Chondrocyte (in vitro differentiated cells): ENCODE measurements at regions not wholly inside any gene's neighbourhood (a gene's known extent, or its start where the extent isn't known, plus 50 kb on each side); places are given as distances from the start of the nearest gene placed in this dataset.

Source experiments
- DNase-seq: peaks from one replicate; pipeline ENCODE4 v3.0.0; 2021; ENCODE audit warnings: mixed read lengths, low spot score
- H3K27ac Mint-ChIP-seq: one replicate; pipeline ENCODE4 v1.8.0; 2021; ENCODE audit warnings: mild to moderate bottlenecking, moderate library complexity, mixed read lengths; ENCODE audit not compliant: unreplicated experiment
- H3K27me3 Mint-ChIP-seq: 2 replicates; pipeline ENCODE4 v1.8.0; 2021; ENCODE audit warnings: low read depth, mixed read lengths
- H3K36me3 Mint-ChIP-seq: 2 replicates; pipeline ENCODE4 v1.8.0; 2021; ENCODE audit warnings: low read depth, mixed read lengths
- H3K4me1 Mint-ChIP-seq: 2 replicates; pipeline ENCODE4 v1.8.0; 2021; ENCODE audit warnings: low read depth, mild to moderate bottlenecking, mixed read lengths
- H3K4me3 Mint-ChIP-seq: one replicate; pipeline ENCODE4 v1.8.0; 2021; ENCODE audit warnings: mild to moderate bottlenecking, moderate library complexity, mixed read lengths; ENCODE audit not compliant: unreplicated experiment
- H3K9me3 Mint-ChIP-seq: 2 replicates; pipeline ENCODE4 v1.8.0; 2021; ENCODE audit warnings: low read depth, mixed read lengths
- TF ChIP-seq, protein P1 (sequence below): fragments of 200-600 bp; sonication (generic); IDR thresholded peaks from 2 replicates; pipeline ENCODE4 v1.5.0; 2021; ENCODE audit warnings: antibody characterized with exemption, mild to moderate bottlenecking, moderate library complexity

DNA sequence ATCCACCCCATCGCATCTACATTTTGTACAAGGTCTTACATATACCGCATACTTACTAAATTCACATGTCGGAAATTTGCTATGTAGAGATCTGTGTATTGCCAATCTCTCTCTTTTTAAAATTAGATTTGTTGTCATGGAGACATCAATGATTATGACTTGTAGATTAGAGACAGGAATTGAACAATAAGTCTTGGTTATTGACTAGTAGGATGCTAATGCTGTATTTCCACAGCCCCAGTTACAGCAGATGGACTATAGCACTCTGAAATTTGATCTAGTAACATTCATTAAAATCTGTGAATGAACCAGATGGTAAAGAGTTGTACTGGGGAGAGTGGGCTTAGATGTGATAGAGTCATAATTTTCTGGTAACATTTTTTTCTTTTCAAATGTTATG lies 805.7 kb downstream of the SLC4A3 start:
- no peak overlapping the region for H3K27ac Mint-ChIP-seq
- H3K27me3 Mint-ChIP-seq, result no peaks in the 10 kb centered on the region
- TF ChIP-seq, protein P1, sequence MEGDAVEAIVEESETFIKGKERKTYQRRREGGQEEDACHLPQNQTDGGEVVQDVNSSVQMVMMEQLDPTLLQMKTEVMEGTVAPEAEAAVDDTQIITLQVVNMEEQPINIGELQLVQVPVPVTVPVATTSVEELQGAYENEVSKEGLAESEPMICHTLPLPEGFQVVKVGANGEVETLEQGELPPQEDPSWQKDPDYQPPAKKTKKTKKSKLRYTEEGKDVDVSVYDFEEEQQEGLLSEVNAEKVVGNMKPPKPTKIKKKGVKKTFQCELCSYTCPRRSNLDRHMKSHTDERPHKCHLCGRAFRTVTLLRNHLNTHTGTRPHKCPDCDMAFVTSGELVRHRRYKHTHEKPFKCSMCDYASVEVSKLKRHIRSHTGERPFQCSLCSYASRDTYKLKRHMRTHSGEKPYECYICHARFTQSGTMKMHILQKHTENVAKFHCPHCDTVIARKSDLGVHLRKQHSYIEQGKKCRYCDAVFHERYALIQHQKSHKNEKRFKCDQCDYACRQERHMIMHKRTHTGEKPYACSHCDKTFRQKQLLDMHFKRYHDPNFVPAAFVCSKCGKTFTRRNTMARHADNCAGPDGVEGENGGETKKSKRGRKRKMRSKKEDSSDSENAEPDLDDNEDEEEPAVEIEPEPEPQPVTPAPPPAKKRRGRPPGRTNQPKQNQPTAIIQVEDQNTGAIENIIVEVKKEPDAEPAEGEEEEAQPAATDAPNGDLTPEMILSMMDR, result no peak
- DNase-seq, result no peak
- no peak overlapping the region for H3K4me3 Mint-ChIP-seq
- H3K9me3 Mint-ChIP-seq, result no peaks in the 10 kb centered on the region
- no peaks in the 10 kb centered on the region for H3K4me1 Mint-ChIP-seq
- H3K36me3 Mint-ChIP-seq, result no peaks in the 10 kb centered on the region

DNA sequence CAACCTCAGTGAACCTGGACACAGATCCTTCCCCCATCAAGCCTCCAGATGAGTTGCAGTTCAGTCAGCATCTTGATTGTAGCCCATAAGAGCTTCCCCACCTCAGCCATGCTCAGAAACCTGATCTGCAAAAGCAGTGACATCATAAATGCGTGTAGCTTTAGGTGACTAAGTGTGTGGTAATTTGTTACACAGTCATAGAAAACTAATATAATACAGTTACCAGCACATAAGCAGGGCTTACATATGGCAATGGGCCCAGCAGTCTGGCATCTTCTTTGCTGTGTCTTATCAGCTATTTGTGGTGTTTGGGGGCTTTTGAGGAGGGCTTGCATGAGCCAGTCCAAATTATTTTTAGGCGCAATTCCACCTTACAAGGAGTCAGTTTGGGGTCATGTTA lies 807.0 kb downstream of the SLC4A3 start:
- no peaks in the 10 kb centered on the region for H3K36me3 Mint-ChIP-seq
- no peak overlapping the region for H3K4me3 Mint-ChIP-seq
- TF ChIP-seq, protein P1, result no peak
- no peak for DNase-seq
- no peaks in the 10 kb centered on the region for H3K9me3 Mint-ChIP-seq
- H3K4me1 Mint-ChIP-seq, result no peaks in the 10 kb centered on the region
- H3K27me3 Mint-ChIP-seq, result no peaks in the 10 kb centered on the region
- no peak overlapping the region for H3K27ac Mint-ChIP-seq

DNA sequence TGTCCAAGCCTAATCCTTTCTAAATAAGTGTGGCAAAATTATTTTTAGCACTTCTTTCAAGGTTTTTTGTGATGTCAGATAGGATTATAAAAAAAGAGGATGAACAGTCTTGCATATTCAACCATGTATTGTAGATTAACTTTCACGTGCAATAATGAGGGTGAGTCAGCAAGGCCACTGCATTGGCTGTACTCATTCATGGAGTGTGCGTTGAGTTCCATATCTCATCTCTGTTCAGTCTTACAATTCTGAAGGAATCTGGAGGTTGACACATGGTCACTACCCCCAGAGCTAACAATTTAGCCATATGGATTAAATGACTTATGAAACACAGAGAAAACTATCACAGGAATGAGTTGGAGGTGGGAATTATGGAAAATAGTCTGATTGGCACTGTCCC lies 810.5 kb downstream of the SLC4A3 start:
- Mint-ChIP-seq H3K4me1 (no peaks in the 10 kb centered on the region), H3K36me3 (no peaks in the 10 kb centered on the region), H3K9me3 (no peaks in the 10 kb centered on the region), H3K4me3 (no peak overlapping the region), H3K27ac (no peak overlapping the region), H3K27me3 (no peaks in the 10 kb centered on the region)
- TF ChIP-seq, protein P1, result no peak
- no peak for DNase-seq

GRCh38 chr2:220440731-220441130 lies 813.3 kb downstream of the SLC4A3 start:
- no peak overlapping the region for H3K27ac Mint-ChIP-seq
- DNase-seq, result no peak
- H3K36me3 Mint-ChIP-seq, result no peaks in the 10 kb centered on the region
- H3K9me3 Mint-ChIP-seq, result no peaks in the 10 kb centered on the region
- TF ChIP-seq, protein P1, result no peak
- H3K4me1 Mint-ChIP-seq, result peaks cover 5% of the 10 kb centered on the region
- H3K4me3 Mint-ChIP-seq, result no peak overlapping the region
- no peaks in the 10 kb centered on the region for H3K27me3 Mint-ChIP-seq

- Mint-ChIP-seq H3K4me3 (no peak overlapping the region), H3K9me3 (no peaks in the 10 kb centered on the region), H3K27me3 (no peaks in the 10 kb centered on the region), H3K4me1 (peaks cover 10% of the 10 kb centered on the region), H3K36me3 (no peaks in the 10 kb centered on the region), H3K27ac (no peak overlapping the region)
- DNase-seq, result no peak
- TF ChIP-seq, protein P1, result no peak
Observed at GRCh38 chr2:220441404-220441803, 814.0 kb downstream of the SLC4A3 start.
